Endodermal cell (in vitro differentiated cells): ENCODE measurements at regions not wholly inside any gene's neighbourhood (a gene's known extent, or its start where the extent isn't known, plus 50 kb on each side); places are given as distances from the start of the nearest gene placed in this dataset.

Experiments
- DNase-seq: peaks from one replicate; pipeline ENCODE4 v3.0.0-alpha.2; 2017
- H3K27ac ChIP-seq: 2 replicates; pipeline ENCODE4 v1.5.1; 2013; ENCODE audit warnings: mild to moderate bottlenecking, low read depth, low read length, moderate library complexity
- H3K27me3 ChIP-seq: 2 replicates; pipeline ENCODE4 v1.6.1; 2013; ENCODE audit warnings: mild to moderate bottlenecking, low read length, moderate library complexity; ENCODE audit not compliant: insufficient read depth, control insufficient read depth, poor library complexity, severe bottlenecking
- H3K36me3 ChIP-seq: 2 replicates; pipeline ENCODE4 v1.7.0; 2013; ENCODE audit warnings: mild to moderate bottlenecking, low read length, moderate library complexity; ENCODE audit not compliant: control insufficient read depth, insufficient read depth
- H3K4me1 ChIP-seq: one replicate; pipeline ENCODE4 v1.7.0; 2013; ENCODE audit warnings: low read length; ENCODE audit not compliant: control insufficient read depth, insufficient read depth
- H3K4me3 ChIP-seq: 2 replicates; pipeline ENCODE4 v1.5.1; 2013; ENCODE audit warnings: mild to moderate bottlenecking, low read length, moderate library complexity
- H3K9ac ChIP-seq: 2 replicates; pipeline ENCODE4 v1.6.1; 2013; ENCODE audit warnings: mild to moderate bottlenecking, low read length, moderate library complexity; ENCODE audit not compliant: poor library complexity, severe bottlenecking; ENCODE audit errors: extremely low read depth
- H3K9me3 ChIP-seq: 2 replicates; pipeline ENCODE4 v1.6.1; 2013; ENCODE audit warnings: mild to moderate bottlenecking, low read length, moderate library complexity; ENCODE audit not compliant: control insufficient read depth
- H3K27ac Mint-ChIP-seq: 2 replicates; pipeline ENCODE4 v1.8.0; 2020; ENCODE audit warnings: mixed read lengths
- H3K27me3 Mint-ChIP-seq: 2 replicates; pipeline ENCODE4 v1.8.0; 2021; ENCODE audit warnings: mild to moderate bottlenecking, mixed read lengths; ENCODE audit not compliant: insufficient read depth
- H3K36me3 Mint-ChIP-seq: 2 replicates; pipeline ENCODE4 v1.8.0; 2020; ENCODE audit warnings: low read depth, mixed read lengths
- H3K4me1 Mint-ChIP-seq: 2 replicates; pipeline ENCODE4 v1.8.0; 2020; ENCODE audit warnings: mixed read lengths
- H3K4me3 Mint-ChIP-seq: 2 replicates; pipeline ENCODE4 v1.8.0; 2020; ENCODE audit warnings: mild to moderate bottlenecking, moderate library complexity, mixed read lengths
- H3K9me3 Mint-ChIP-seq: 2 replicates; pipeline ENCODE4 v1.8.0; 2020; ENCODE audit warnings: mild to moderate bottlenecking, mixed read lengths
- WGBS, 2 experiments: methylation state at CpG; one replicate each; pipeline versions ENCODE4 v1.1.5 to v1.1.7; 2013; ENCODE audit warnings: missing lambda C conversion rate in 2 of 2, mixed read lengths in 1 of 2; ENCODE audit not compliant: insufficient coverage in 1 of 2, insufficient read length in 1 of 2; 5-methylcytosine and 5-hydroxymethylcytosine counted together
- TF ChIP-seq, protein P1 (sequence below): fragments of 200-600 bp; sonication (generic); conservative IDR thresholded peaks from 2 replicates; pipeline ENCODE4 v1.5.0; 2021; ENCODE audit warnings: antibody characterized with exemption, mild to moderate bottlenecking

DNA sequence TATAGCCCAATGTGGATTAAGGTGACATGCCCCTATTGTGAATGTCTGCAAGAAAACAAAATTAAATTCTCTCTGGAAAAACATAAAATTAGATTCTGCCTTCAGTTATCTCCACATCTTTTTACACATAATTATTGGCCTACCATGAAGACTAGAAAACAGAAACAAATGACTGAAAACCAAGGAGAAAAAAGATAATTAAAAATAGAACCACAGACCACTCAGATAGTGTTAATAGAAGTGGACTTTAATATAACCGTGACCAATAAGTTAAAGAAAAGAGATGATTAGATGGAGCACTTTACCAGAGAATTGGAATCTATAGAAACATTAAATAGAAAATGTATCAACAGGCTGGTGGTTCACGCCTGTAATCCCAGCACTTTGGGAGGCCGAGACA lies 445.7 kb downstream of the EPM2A start:
- H3K4me3 ChIP-seq: no peak overlapping the region
- Mint-ChIP-seq H3K9me3 (peaks cover 4% of the 10 kb centered on the region), H3K4me1 (no peaks in the 10 kb centered on the region), H3K27me3 (no peaks in the 10 kb centered on the region), H3K4me3 (no peak overlapping the region), H3K36me3 (no peaks in the 10 kb centered on the region), H3K27ac (no peak overlapping the region)
- DNase-seq: no peak
- H3K9ac ChIP-seq: no peak overlapping the region
- 93 to 100% methylated on average over 2 to 3 of the region's 3 CpGs for WGBS, 2 experiments
- H3K9me3 ChIP-seq: peaks cover 7% of the 10 kb centered on the region
- H3K27me3 ChIP-seq: no peaks in the 10 kb centered on the region
- no peak overlapping the region for H3K27ac ChIP-seq
- no peaks in the 10 kb centered on the region for H3K36me3 ChIP-seq
- TF ChIP-seq, protein P1, sequence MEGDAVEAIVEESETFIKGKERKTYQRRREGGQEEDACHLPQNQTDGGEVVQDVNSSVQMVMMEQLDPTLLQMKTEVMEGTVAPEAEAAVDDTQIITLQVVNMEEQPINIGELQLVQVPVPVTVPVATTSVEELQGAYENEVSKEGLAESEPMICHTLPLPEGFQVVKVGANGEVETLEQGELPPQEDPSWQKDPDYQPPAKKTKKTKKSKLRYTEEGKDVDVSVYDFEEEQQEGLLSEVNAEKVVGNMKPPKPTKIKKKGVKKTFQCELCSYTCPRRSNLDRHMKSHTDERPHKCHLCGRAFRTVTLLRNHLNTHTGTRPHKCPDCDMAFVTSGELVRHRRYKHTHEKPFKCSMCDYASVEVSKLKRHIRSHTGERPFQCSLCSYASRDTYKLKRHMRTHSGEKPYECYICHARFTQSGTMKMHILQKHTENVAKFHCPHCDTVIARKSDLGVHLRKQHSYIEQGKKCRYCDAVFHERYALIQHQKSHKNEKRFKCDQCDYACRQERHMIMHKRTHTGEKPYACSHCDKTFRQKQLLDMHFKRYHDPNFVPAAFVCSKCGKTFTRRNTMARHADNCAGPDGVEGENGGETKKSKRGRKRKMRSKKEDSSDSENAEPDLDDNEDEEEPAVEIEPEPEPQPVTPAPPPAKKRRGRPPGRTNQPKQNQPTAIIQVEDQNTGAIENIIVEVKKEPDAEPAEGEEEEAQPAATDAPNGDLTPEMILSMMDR: no peak
- H3K4me1 ChIP-seq: no peaks in the 10 kb centered on the region

DNA sequence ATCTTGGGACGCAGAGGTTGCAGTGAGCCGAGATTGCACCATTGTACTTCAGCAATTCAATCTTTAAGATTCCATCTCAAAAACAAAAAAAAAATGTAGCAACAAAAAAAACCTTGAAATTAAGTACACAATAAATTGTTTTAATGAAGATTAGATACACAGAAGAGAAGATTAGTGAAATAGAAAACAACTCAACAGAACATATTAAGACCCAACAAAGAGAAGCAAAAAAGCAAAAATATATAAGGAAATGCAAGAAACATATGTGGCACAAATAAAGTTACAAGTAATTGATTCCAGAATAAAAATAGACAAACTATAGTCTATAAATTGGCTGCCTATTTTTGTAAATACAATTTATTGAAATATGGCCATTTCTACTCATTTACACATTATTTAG lies 445.2 kb downstream of the EPM2A start:
- WGBS, 2 experiments: 98 to 100% methylated on average over 1 to 2 of the region's 2 CpGs
- Mint-ChIP-seq H3K36me3 (no peaks in the 10 kb centered on the region), H3K27me3 (no peaks in the 10 kb centered on the region), H3K4me1 (no peaks in the 10 kb centered on the region), H3K9me3 (peaks cover 4% of the 10 kb centered on the region), H3K27ac (no peak overlapping the region), H3K4me3 (no peak overlapping the region)
- H3K9ac ChIP-seq: no peak overlapping the region
- TF ChIP-seq, protein P1: no peak
- no peak overlapping the region for H3K27ac ChIP-seq
- H3K4me1 ChIP-seq: no peaks in the 10 kb centered on the region
- H3K36me3 ChIP-seq: no peaks in the 10 kb centered on the region
- peaks cover 7% of the 10 kb centered on the region for H3K9me3 ChIP-seq
- DNase-seq: no peak
- H3K27me3 ChIP-seq: no peaks in the 10 kb centered on the region
- no peak overlapping the region for H3K4me3 ChIP-seq

DNA sequence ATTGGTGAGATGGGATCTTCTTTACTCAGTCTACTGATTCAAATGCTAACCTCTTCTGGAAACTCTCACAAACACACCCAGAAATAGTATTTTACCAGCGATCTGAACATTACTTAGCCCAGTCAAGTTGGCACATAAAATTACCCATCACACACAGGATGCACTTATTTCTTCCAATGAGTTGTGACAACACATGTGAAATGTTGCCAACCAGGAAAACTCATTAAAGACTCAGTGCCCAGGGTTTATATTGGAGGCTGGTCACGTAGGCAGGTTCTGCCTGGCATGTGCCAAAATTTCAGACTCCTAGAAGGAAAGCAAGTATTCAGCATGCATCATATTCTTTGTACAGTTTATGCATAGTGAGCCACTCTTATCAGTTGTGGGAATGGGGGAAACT lies 443.3 kb downstream of the EPM2A start:
- H3K27me3 ChIP-seq: no peaks in the 10 kb centered on the region
- H3K4me1 ChIP-seq: no peaks in the 10 kb centered on the region
- H3K9me3 Mint-ChIP-seq: peaks cover 4% of the 10 kb centered on the region
- no peak for DNase-seq
- H3K27me3 Mint-ChIP-seq: no peaks in the 10 kb centered on the region
- peaks cover 7% of the 10 kb centered on the region for H3K9me3 ChIP-seq
- H3K9ac ChIP-seq: no peak overlapping the region
- no peaks in the 10 kb centered on the region for H3K36me3 Mint-ChIP-seq
- no peaks in the 10 kb centered on the region for H3K4me1 Mint-ChIP-seq
- WGBS, 2 experiments: 89% methylated on average over 2 of the region's 2 CpGs
- no peak overlapping the region for H3K4me3 ChIP-seq
- TF ChIP-seq, protein P1: no peak
- H3K27ac Mint-ChIP-seq: no peak overlapping the region
- H3K36me3 ChIP-seq: no peaks in the 10 kb centered on the region
- H3K4me3 Mint-ChIP-seq: no peak overlapping the region
- H3K27ac ChIP-seq: no peak overlapping the region
